GM12878 (cell line): ENCODE measurements at regions not wholly inside any gene's neighbourhood (a gene's known extent, or its start where the extent isn't known, plus 50 kb on each side); places are given as distances from the start of the nearest gene placed in this dataset.

ENCODE experiments used
- BMI1 ChIP-seq: fragments of 450-650 bp; IDR thresholded peaks from 2 replicates; pipeline ENCODE4 v1.6.1; 2016; ENCODE audit warnings: mild to moderate bottlenecking, moderate library complexity, borderline replicate concordance
- EP300 ChIP-seq, 2 experiments: fragments of 150-350 bp in 1 of 2; IDR thresholded peaks; 2 replicates each; pipeline ENCODE4 v1.6.1; 2011 to 2012; ENCODE audit warnings: low read depth in 2 of 2, low read length in 2 of 2, borderline replicate concordance in 1 of 2, improper control_type of control experiment in 1 of 2, inconsistent platforms in 1 of 2; ENCODE audit not compliant: control insufficient read depth in 1 of 2
- TCF12 ChIP-seq: IDR thresholded peaks from 2 replicates; pipeline ENCODE4 v1.6.1; 2011; ENCODE audit warnings: low read depth, mild to moderate bottlenecking, low read length

GRCh38 chr14:36450550-36450949 lies 69.5 kb downstream of the NKX2-1 start:
- TF ChIP-seq EP300 (IDR thresholded peaks at IDR 0.05; ENCODE audit: borderline replicate concordance in 1 of 2, control insufficient read depth in 1 of 2, low read depth in 2 of 2, low read length in 2 of 2) (no peak), BMI1 (no peak), TCF12 (no peak)
